ENCODE measurements at regions not wholly inside any gene's neighbourhood (a gene's known extent, or its start where the extent isn't known, plus 50 kb on each side); places are given as distances from the start of the nearest gene placed in this dataset.

DNA sequence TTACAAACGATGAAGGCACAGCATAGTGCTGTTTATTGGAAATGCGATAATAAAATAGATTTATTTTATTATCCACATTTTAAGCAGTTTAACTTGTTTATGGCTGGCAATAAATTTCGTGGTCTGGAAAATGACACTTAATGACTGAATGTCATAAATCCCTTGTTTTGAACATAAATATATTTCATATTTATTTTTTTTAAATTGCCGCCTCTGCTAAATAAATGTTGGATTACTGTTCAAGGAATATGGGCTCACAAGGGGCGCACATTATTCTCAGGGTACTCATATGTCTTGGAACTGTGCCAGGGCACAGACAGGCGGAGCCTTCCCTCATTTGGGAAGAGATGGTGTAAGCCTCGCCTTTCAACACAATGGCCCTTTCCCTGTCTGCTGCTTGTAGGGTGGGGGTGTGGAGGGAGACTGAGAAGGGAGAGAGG is 134.3 kb downstream of the PXDC1 start:
- POLR2A ChIA-PET = no interaction called here
- Mint-ChIP-seq H3K27me3 (ENCODE audit: low read depth) (no peaks in the 10 kb centered on the region; the same call in 1 of the 2 replicates), H3K36me3 (no peaks in the 10 kb centered on the region), H3K9me3 (peaks cover 3% of the 10 kb centered on the region), H3K4me3 (no peak overlapping the region), H3K4me1 (peaks cover 7% of the 10 kb centered on the region), H3K27ac (no peak overlapping the region)
- DNase-seq (ENCODE audit: low spot score) (no peak), ATAC-seq (no peak)
- CTCF ChIA-PET = interaction anchor here (1.0 kb wide), 1 partner anchor 146 kb away, joined by 3 read pairs; no protein-coding TSS in a partner anchor
- TF ChIP-seq ZNF423 (CRISPR knock-in tag; IDR thresholded peaks at IDR 0.05) (no peak), NR1H2 (CRISPR knock-in tag; IDR thresholded peaks at IDR 0.05) (no peak), NFYB (CRISPR knock-in tag; conservative IDR thresholded peaks at IDR 0.05; ENCODE audit: low read depth) (no peak), GRHL2 (CRISPR knock-in tag; IDR thresholded peaks at IDR 0.05; ENCODE audit: insufficient replicate concordance, severe bottlenecking) (no peak)
- TF ChIP-seq, protein P1, sequence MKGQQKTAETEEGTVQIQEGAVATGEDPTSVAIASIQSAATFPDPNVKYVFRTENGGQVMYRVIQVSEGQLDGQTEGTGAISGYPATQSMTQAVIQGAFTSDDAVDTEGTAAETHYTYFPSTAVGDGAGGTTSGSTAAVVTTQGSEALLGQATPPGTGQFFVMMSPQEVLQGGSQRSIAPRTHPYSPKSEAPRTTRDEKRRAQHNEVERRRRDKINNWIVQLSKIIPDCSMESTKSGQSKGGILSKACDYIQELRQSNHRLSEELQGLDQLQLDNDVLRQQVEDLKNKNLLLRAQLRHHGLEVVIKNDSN (CRISPR knock-in tag; IDR thresholded peaks at IDR 0.05) = no peak
- TF ChIP-seq, protein P2, sequence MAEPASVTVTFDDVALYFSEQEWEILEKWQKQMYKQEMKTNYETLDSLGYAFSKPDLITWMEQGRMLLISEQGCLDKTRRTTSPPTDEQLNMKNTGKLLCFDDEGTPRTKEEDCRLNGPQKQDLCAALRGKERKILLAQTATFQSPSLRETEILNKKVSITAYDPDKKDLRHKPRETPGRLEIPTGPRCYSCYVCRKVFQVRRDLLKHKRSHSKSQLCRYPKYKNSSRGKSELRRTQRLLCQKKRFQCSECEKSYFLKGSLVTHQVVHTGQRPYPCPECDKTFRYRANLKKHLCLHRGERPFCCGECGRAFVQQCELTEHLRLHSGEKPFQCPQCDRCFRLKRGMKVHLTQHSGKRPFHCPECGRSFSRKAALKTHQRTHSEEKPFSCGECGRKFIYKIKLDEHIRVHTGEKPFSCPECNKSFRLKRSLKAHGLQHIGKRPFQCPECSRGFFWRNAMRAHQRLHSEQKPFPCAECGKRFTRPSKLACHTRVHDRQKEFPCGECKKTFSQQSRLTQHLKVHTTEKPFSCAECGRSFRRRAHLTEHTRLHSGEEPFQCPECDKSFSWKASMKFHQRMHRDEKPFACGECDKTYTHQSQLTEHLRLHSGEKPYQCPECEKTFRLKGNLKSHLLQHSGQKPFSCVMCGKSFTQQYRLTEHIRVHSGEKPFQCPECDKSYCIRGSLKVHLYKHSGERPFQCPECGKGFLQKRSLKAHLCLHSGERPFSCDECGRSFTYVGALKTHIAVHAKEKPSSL (CRISPR knock-in tag; conservative IDR thresholded peaks at IDR 0.05) = no peak
- TF ChIP-seq, protein P3, sequence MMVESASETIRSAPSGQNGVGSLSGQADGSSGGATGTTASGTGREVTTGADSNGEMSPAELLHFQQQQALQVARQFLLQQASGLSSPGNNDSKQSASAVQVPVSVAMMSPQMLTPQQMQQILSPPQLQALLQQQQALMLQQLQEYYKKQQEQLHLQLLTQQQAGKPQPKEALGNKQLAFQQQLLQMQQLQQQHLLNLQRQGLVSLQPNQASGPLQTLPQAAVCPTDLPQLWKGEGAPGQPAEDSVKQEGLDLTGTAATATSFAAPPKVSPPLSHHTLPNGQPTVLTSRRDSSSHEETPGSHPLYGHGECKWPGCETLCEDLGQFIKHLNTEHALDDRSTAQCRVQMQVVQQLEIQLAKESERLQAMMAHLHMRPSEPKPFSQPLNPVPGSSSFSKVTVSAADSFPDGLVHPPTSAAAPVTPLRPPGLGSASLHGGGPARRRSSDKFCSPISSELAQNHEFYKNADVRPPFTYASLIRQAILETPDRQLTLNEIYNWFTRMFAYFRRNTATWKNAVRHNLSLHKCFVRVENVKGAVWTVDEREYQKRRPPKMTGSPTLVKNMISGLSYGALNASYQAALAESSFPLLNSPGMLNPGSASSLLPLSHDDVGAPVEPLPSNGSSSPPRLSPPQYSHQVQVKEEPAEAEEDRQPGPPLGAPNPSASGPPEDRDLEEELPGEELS (CRISPR knock-in tag; IDR thresholded peaks at IDR 0.05) = no peak
- TF ChIP-seq, protein P4, sequence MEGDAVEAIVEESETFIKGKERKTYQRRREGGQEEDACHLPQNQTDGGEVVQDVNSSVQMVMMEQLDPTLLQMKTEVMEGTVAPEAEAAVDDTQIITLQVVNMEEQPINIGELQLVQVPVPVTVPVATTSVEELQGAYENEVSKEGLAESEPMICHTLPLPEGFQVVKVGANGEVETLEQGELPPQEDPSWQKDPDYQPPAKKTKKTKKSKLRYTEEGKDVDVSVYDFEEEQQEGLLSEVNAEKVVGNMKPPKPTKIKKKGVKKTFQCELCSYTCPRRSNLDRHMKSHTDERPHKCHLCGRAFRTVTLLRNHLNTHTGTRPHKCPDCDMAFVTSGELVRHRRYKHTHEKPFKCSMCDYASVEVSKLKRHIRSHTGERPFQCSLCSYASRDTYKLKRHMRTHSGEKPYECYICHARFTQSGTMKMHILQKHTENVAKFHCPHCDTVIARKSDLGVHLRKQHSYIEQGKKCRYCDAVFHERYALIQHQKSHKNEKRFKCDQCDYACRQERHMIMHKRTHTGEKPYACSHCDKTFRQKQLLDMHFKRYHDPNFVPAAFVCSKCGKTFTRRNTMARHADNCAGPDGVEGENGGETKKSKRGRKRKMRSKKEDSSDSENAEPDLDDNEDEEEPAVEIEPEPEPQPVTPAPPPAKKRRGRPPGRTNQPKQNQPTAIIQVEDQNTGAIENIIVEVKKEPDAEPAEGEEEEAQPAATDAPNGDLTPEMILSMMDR (IDR thresholded peaks at IDR 0.05) = no peak

DNA sequence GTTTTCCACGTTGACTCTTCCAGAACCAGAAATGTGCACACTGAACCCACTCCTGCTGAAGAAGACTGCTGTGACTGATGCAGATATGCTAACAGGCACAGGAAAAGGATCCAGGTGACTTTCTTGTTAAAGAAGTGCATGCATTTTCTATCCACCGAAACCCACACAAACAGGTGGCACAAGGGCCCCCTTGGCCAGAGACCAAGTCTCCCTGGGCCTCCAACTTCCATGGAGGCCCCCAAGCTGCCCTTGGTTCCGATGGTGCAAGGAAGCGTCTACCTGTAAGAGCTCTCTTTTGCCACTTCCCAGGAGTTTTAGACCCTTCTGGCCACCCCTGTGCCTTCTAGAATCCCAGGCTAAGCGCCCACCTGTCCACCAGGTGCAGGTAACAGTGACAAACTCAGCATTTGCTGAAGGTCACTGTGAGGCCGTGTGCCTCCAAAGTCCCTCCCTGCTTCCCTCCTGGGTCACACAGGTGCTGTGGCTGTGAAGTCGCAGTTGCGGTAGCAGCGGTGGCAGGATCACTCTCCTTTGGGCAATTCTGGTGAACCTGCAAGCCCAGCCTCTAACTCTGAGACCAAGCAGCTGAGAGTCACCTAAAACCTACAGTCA is 134.8 kb downstream of the PXDC1 start:
- DNase-seq (ENCODE audit: low spot score) = no peak
- no peak overlapping the region for H3K27ac Mint-ChIP-seq
- CTCF ChIA-PET = interaction anchor here (1.0 kb wide), 1 partner anchor 146 kb away, joined by 3 read pairs; no protein-coding TSS in a partner anchor
- no peaks in the 10 kb centered on the region for H3K27me3 Mint-ChIP-seq (ENCODE audit: low read depth)
- peaks cover 3% of the 10 kb centered on the region; the same call in 1 of the 2 replicates for H3K9me3 Mint-ChIP-seq
- H3K4me3 Mint-ChIP-seq = no peak overlapping the region
- no peak for ATAC-seq
- POLR2A ChIA-PET = no interaction called here
- H3K4me1 Mint-ChIP-seq = peaks cover 7% of the 10 kb centered on the region
- no peak for TF ChIP-seq TEAD1 (CRISPR knock-in tag; IDR thresholded peaks at IDR 0.05)
- TF ChIP-seq, protein P5, sequence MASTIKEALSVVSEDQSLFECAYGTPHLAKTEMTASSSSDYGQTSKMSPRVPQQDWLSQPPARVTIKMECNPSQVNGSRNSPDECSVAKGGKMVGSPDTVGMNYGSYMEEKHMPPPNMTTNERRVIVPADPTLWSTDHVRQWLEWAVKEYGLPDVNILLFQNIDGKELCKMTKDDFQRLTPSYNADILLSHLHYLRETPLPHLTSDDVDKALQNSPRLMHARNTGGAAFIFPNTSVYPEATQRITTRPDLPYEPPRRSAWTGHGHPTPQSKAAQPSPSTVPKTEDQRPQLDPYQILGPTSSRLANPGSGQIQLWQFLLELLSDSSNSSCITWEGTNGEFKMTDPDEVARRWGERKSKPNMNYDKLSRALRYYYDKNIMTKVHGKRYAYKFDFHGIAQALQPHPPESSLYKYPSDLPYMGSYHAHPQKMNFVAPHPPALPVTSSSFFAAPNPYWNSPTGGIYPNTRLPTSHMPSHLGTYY (CRISPR knock-in tag; IDR thresholded peaks at IDR 0.05) = no peak
- no peak for TF ChIP-seq TEAD4 (CRISPR knock-in tag; IDR thresholded peaks at IDR 0.05)
- TF ChIP-seq, protein P6, sequence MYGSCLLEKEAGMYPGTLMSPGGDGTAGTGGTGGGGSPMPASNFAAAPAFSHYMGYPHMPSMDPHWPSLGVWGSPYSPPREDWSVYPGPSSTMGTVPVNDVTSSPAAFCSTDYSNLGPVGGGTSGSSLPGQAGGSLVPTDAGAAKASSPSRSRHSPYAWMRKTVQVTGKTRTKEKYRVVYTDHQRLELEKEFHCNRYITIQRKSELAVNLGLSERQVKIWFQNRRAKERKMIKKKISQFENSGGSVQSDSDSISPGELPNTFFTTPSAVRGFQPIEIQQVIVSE (CRISPR knock-in tag; IDR thresholded peaks at IDR 0.05; ENCODE audit: borderline replicate concordance) = no peak
- no peak for TF ChIP-seq TP53 (CRISPR knock-in tag; IDR thresholded peaks at IDR 0.05)
- no peak for TF ChIP-seq ESRRA (CRISPR knock-in tag; IDR thresholded peaks at IDR 0.05; ENCODE audit: borderline replicate concordance)
- no peak for TF ChIP-seq NFYB (CRISPR knock-in tag; conservative IDR thresholded peaks at IDR 0.05; ENCODE audit: low read depth)
- no peaks in the 10 kb centered on the region for H3K36me3 Mint-ChIP-seq

All from WTC11 (cell line).